Suprapubic skin (tissue), 3 donors: ENCODE measurements at regions not wholly inside any gene's neighbourhood (a gene's known extent, or its start where the extent isn't known, plus 50 kb on each side); places are given as distances from the start of the nearest gene placed in this dataset.

Source experiments
- EP300 ChIP-seq: sonication (generic); formaldehyde crosslinking; IDR thresholded peaks from one replicate; pipeline ENCODE4 v1.6.1; 2017; ENCODE audit warnings: antibody characterized with exemption
- TF ChIP-seq, protein P1 (sequence below), 2 donors: fragments of 200-600 bp in 1 of 2; fragments of 450-650 bp in 1 of 2; sonication (generic) in 1 of 2; IDR thresholded peaks; one replicate each; pipeline ENCODE4 v1.5.1; 2016 to 2019; ENCODE audit warnings: antibody characterized with exemption in 2 of 2, mild to moderate bottlenecking in 1 of 2, moderate library complexity in 1 of 2

DNA sequence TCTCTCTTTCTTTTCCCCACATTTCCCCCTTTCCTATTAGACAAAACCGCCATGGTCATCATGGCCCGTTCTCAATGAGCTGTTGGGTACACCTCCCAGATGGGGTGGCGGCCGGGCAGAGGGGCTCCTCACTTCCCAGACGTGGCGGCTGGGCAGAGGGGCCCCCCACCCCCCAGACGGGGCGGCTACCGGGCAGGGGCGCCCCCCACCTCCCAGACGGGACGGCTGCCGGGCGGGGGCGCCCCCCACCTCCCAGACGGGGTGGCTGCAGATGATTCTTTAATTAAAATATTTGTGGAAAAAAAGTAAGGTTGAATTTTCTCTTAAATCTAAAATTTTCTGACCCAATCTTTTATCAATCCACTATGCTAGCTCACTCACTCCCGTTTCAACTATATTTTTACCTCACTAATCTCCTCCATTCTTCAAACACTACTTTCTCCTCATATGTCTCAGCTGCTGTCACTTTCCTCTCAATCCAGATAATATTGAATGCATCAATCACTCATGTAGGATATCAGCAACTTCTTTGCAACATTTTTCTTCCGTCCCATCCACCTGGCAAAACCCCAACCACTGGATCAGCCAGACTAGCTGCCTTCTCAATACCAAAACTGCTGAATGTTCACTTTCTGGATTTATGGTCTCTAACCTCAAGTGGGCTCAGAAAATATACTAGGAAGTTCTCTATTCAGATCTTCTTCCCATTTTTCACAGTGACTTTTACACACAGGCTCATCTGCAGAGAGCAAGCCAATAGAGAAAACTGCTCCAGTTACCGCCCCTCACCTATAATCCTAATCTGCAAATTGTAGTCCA, 81.1 kb upstream of the TRIM24 start:
- TF ChIP-seq, protein P1, sequence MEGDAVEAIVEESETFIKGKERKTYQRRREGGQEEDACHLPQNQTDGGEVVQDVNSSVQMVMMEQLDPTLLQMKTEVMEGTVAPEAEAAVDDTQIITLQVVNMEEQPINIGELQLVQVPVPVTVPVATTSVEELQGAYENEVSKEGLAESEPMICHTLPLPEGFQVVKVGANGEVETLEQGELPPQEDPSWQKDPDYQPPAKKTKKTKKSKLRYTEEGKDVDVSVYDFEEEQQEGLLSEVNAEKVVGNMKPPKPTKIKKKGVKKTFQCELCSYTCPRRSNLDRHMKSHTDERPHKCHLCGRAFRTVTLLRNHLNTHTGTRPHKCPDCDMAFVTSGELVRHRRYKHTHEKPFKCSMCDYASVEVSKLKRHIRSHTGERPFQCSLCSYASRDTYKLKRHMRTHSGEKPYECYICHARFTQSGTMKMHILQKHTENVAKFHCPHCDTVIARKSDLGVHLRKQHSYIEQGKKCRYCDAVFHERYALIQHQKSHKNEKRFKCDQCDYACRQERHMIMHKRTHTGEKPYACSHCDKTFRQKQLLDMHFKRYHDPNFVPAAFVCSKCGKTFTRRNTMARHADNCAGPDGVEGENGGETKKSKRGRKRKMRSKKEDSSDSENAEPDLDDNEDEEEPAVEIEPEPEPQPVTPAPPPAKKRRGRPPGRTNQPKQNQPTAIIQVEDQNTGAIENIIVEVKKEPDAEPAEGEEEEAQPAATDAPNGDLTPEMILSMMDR (IDR thresholded peaks at IDR 0.05), result no peak
- TF ChIP-seq EP300, result no peak
